GM12878 (cell line): ENCODE measurements at regions not wholly inside any gene's neighbourhood (a gene's known extent, or its start where the extent isn't known, plus 50 kb on each side); places are given as distances from the start of the nearest gene placed in this dataset.

Source experiments
- SUZ12 ChIP-seq: fragments of 200-600 bp; sonication (generic); IDR thresholded peaks from one replicate; pipeline ENCODE4 v1.6.1; 2018; ENCODE audit warnings: antibody characterized with exemption, mild to moderate bottlenecking; ENCODE audit not compliant: unreplicated experiment
- TF ChIP-seq, protein P1 (sequence below), 3 experiments: IDR thresholded peaks in 2 of 3; conservative IDR thresholded peaks in 1 of 3; 2 replicates each; pipeline ENCODE4 v1.5.1; 2011; ENCODE audit warnings: low read depth in 3 of 3, low read length in 3 of 3, mild to moderate bottlenecking in 3 of 3, control low read depth in 2 of 3, moderate library complexity in 2 of 3, inconsistent platforms in 1 of 3, mixed read lengths in 1 of 3; ENCODE audit not compliant: control insufficient read depth in 2 of 3, insufficient read depth in 1 of 3; ENCODE audit errors: extremely low read depth in 1 of 3
- TF ChIP-seq, protein P2 (sequence below): IDR thresholded peaks from 2 replicates; pipeline ENCODE4 v1.6.1; 2012; ENCODE audit warnings: low read depth, low read length, improper control_type of control experiment
- TF ChIP-seq, protein P3 (sequence below): IDR thresholded peaks from 2 replicates; pipeline ENCODE4 v1.6.1; 2012; ENCODE audit warnings: mild to moderate bottlenecking, low read depth, low read length
- TF ChIP-seq, protein P4 (sequence below): fragments of 450-650 bp; IDR thresholded peaks from 2 replicates; pipeline ENCODE4 v1.6.1; 2017; ENCODE audit warnings: borderline replicate concordance
- TF ChIP-seq, protein P5 (sequence below): fragments of 450-650 bp; IDR thresholded peaks from 2 replicates; pipeline ENCODE4 v1.6.1; 2018; ENCODE audit warnings: mild to moderate bottlenecking, low read depth, moderate library complexity; ENCODE audit not compliant: partially characterized antibody

DNA sequence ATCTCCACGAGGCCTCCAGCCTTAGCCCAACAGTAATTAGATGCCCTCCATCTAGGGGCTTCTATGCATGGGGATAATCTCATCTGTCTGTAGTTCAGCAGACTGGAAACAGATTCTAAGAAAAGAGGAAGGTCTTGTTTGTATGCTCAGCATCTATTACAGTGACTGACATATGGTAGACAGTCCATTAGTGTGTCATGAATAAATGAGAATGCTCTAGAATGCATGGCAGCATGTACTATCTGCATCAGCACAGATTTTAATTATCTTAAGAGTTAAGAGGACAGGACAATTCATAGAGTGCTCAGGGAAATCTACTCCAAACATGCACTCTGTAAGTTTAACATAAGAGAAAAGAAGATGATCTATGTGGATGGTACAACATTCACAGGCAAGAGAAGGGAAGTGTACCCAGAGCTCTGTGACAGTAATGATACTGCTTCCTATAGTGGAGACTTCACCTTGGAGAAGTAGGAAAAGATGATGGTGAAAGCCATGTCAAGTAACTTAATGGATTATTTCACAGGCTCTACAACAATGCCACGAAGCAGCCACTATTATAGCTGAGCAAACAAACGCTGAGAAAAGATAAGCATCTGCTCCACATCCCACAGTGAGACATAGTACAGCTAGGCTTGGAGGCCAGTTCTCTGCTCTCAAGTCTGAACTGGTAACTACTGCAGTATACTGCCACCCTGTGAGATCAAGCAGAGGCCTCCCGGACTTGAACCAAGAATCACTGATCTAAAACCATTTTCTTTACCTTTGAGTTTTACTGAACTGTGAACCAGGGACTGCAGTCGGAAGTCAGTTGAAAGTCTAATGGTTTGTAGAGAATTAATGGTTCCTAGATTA lies 309.2 kb upstream of the SPTLC3 start:
- TF ChIP-seq, protein P1, sequence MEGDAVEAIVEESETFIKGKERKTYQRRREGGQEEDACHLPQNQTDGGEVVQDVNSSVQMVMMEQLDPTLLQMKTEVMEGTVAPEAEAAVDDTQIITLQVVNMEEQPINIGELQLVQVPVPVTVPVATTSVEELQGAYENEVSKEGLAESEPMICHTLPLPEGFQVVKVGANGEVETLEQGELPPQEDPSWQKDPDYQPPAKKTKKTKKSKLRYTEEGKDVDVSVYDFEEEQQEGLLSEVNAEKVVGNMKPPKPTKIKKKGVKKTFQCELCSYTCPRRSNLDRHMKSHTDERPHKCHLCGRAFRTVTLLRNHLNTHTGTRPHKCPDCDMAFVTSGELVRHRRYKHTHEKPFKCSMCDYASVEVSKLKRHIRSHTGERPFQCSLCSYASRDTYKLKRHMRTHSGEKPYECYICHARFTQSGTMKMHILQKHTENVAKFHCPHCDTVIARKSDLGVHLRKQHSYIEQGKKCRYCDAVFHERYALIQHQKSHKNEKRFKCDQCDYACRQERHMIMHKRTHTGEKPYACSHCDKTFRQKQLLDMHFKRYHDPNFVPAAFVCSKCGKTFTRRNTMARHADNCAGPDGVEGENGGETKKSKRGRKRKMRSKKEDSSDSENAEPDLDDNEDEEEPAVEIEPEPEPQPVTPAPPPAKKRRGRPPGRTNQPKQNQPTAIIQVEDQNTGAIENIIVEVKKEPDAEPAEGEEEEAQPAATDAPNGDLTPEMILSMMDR (IDR thresholded peaks at IDR 0.05 in 2 of 3, conservative IDR thresholded peaks at IDR 0.05 in 1 of 3; ENCODE audit: control insufficient read depth in 2 of 3, extremely low read depth in 1 of 3, insufficient read depth in 1 of 3, low read depth in 3 of 3, low read length in 3 of 3) = no peak
- TF ChIP-seq SUZ12 = no peak
- TF ChIP-seq, protein P2, sequence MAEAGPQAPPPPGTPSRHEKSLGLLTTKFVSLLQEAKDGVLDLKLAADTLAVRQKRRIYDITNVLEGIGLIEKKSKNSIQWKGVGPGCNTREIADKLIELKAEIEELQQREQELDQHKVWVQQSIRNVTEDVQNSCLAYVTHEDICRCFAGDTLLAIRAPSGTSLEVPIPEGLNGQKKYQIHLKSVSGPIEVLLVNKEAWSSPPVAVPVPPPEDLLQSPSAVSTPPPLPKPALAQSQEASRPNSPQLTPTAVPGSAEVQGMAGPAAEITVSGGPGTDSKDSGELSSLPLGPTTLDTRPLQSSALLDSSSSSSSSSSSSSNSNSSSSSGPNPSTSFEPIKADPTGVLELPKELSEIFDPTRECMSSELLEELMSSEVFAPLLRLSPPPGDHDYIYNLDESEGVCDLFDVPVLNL = no peak
- TF ChIP-seq, protein P3, sequence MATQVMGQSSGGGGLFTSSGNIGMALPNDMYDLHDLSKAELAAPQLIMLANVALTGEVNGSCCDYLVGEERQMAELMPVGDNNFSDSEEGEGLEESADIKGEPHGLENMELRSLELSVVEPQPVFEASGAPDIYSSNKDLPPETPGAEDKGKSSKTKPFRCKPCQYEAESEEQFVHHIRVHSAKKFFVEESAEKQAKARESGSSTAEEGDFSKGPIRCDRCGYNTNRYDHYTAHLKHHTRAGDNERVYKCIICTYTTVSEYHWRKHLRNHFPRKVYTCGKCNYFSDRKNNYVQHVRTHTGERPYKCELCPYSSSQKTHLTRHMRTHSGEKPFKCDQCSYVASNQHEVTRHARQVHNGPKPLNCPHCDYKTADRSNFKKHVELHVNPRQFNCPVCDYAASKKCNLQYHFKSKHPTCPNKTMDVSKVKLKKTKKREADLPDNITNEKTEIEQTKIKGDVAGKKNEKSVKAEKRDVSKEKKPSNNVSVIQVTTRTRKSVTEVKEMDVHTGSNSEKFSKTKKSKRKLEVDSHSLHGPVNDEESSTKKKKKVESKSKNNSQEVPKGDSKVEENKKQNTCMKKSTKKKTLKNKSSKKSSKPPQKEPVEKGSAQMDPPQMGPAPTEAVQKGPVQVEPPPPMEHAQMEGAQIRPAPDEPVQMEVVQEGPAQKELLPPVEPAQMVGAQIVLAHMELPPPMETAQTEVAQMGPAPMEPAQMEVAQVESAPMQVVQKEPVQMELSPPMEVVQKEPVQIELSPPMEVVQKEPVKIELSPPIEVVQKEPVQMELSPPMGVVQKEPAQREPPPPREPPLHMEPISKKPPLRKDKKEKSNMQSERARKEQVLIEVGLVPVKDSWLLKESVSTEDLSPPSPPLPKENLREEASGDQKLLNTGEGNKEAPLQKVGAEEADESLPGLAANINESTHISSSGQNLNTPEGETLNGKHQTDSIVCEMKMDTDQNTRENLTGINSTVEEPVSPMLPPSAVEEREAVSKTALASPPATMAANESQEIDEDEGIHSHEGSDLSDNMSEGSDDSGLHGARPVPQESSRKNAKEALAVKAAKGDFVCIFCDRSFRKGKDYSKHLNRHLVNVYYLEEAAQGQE = no peak
- TF ChIP-seq, protein P4, sequence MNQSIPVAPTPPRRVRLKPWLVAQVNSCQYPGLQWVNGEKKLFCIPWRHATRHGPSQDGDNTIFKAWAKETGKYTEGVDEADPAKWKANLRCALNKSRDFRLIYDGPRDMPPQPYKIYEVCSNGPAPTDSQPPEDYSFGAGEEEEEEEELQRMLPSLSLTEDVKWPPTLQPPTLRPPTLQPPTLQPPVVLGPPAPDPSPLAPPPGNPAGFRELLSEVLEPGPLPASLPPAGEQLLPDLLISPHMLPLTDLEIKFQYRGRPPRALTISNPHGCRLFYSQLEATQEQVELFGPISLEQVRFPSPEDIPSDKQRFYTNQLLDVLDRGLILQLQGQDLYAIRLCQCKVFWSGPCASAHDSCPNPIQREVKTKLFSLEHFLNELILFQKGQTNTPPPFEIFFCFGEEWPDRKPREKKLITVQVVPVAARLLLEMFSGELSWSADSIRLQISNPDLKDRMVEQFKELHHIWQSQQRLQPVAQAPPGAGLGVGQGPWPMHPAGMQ = no peak
- TF ChIP-seq, protein P5, sequence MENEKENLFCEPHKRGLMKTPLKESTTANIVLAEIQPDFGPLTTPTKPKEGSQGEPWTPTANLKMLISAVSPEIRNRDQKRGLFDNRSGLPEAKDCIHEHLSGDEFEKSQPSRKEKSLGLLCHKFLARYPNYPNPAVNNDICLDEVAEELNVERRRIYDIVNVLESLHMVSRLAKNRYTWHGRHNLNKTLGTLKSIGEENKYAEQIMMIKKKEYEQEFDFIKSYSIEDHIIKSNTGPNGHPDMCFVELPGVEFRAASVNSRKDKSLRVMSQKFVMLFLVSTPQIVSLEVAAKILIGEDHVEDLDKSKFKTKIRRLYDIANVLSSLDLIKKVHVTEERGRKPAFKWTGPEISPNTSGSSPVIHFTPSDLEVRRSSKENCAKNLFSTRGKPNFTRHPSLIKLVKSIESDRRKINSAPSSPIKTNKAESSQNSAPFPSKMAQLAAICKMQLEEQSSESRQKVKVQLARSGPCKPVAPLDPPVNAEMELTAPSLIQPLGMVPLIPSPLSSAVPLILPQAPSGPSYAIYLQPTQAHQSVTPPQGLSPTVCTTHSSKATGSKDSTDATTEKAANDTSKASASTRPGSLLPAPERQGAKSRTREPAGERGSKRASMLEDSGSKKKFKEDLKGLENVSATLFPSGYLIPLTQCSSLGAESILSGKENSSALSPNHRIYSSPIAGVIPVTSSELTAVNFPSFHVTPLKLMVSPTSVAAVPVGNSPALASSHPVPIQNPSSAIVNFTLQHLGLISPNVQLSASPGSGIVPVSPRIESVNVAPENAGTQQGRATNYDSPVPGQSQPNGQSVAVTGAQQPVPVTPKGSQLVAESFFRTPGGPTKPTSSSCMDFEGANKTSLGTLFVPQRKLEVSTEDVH = no peak
